ENCODE measurements at regions not wholly inside any gene's neighbourhood (a gene's known extent, or its start where the extent isn't known, plus 50 kb on each side); places are given as distances from the start of the nearest gene placed in this dataset.

DNA sequence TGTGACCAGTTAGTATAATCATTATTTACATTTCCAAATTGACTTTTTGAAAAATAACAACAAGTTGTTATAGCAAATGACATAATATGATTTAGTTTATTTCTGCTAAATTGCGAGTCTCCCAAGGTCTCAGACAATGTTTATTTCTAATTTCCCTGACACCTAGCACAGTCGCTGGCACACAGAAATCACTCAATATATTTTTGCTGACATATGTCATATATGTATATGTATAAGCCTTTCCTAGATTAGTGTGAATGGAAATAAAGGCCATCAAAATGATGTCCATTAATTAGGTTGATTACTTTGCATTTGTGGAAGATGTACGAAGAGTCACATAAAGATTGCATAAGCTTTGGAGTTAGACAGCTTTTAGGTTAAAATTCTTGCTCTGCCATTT lies 136.7 kb upstream of the CDH2 start:
- TF ChIP-seq CTCF (IDR thresholded peaks at IDR 0.05; ENCODE audit: insufficient read depth, low read length) (no peak), POLR2AphosphoS5 (IDR thresholded peaks at IDR 0.05; ENCODE audit: low read depth) (no peak), GABPA (IDR thresholded peaks at IDR 0.05; ENCODE audit: low read depth) (no peak), SPI1 (IDR thresholded peaks at IDR 0.05; ENCODE audit: borderline replicate concordance, low read depth) (no peak)
- TF ChIP-seq, protein P1, sequence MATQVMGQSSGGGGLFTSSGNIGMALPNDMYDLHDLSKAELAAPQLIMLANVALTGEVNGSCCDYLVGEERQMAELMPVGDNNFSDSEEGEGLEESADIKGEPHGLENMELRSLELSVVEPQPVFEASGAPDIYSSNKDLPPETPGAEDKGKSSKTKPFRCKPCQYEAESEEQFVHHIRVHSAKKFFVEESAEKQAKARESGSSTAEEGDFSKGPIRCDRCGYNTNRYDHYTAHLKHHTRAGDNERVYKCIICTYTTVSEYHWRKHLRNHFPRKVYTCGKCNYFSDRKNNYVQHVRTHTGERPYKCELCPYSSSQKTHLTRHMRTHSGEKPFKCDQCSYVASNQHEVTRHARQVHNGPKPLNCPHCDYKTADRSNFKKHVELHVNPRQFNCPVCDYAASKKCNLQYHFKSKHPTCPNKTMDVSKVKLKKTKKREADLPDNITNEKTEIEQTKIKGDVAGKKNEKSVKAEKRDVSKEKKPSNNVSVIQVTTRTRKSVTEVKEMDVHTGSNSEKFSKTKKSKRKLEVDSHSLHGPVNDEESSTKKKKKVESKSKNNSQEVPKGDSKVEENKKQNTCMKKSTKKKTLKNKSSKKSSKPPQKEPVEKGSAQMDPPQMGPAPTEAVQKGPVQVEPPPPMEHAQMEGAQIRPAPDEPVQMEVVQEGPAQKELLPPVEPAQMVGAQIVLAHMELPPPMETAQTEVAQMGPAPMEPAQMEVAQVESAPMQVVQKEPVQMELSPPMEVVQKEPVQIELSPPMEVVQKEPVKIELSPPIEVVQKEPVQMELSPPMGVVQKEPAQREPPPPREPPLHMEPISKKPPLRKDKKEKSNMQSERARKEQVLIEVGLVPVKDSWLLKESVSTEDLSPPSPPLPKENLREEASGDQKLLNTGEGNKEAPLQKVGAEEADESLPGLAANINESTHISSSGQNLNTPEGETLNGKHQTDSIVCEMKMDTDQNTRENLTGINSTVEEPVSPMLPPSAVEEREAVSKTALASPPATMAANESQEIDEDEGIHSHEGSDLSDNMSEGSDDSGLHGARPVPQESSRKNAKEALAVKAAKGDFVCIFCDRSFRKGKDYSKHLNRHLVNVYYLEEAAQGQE (IDR thresholded peaks at IDR 0.05; ENCODE audit: insufficient replicate concordance, low read depth) = no peak
